GM19238 (cell line): ENCODE measurements at regions not wholly inside any gene's neighbourhood (a gene's known extent, or its start where the extent isn't known, plus 50 kb on each side); places are given as distances from the start of the nearest gene placed in this dataset.
"Not testable (repeated sequence)": the region's sequence is repeated elsewhere in the genome, so short reads cannot be mapped to it uniquely, and the experiment has no call there.

ENCODE experiments used
- DNase-seq: peaks from one replicate; pipeline ENCODE4 v3.0.0; 2011; ENCODE audit warnings: low spot score; ENCODE audit not compliant: insufficient read length

DNA sequence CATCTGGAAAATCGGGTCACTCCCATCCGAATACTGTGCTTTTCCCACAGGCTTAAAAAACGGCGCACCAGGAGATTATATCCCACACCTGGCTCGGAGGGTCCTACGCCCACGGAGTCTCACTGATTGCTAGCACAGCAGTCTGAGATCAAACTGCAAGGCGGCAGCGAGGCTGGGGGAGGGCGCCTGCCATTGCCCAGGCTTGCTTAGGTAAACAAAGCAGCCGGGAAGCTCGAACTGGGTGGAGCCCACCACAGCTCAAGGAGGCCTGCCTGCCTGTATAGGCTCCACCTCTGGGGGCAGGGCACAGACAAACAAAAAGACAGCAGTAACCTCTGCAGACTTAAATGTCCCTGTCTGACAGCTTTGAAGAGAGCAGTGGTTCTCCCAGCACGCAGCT lies 415.9 kb upstream of the HNRNPA3 start:
- DNase-seq: not testable (repeated sequence)

DNA sequence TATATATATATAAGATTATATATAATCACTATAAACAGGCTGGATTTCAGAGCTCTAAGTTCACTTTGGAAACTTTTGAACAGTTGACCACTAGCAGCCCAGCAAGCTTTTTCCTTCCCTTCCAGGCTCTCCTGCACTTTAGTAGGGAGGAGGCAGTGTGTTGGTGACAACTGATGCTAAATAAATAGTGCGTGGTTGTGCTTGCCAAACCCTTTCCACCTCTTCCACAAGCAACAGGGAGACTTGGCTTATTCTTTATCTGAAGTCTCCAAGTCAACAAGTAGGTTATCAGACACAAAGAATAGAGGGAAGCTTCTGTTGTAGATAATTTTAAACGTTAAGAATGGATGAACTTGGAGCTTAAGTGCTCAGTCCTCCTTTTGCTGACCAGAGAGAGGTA lies 408.2 kb upstream of the HNRNPA3 start:
- DNase-seq: no peak

DNA sequence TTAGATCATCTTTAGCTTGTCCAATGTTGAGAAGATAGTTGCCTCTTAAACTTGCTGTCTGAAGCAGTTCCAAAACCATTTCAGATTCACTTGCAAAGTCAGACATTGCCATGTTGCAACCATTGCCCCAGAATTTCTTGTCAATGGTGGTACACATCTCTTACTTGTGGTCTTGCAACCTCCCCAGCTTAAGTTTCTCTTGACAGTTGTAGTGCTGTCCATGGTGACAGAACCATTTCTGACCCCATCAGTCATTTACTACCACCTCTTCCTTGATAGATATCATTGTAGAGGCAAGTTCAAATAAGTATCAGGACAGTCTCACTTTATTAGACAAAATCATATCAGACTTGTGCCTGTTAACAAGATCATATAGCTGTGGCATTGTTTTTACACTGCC lies 407.2 kb upstream of the HNRNPA3 start:
- DNase-seq: no peak

- no peak for DNase-seq
These were observed 400.3 kb upstream of the HNRNPA3 start for GRCh38 chr2:176812246-176812775.

- DNase-seq: no peak
These were observed 399.4 kb upstream of the HNRNPA3 start for GRCh38 chr2:176813156-176813555.

- DNase-seq: no peak
These were observed 399.0 kb upstream of the HNRNPA3 start for GRCh38 chr2:176813621-176814049.

- DNase-seq: no peak
These were observed 398.3 kb upstream of the HNRNPA3 start for GRCh38 chr2:176814274-176814673.

DNA sequence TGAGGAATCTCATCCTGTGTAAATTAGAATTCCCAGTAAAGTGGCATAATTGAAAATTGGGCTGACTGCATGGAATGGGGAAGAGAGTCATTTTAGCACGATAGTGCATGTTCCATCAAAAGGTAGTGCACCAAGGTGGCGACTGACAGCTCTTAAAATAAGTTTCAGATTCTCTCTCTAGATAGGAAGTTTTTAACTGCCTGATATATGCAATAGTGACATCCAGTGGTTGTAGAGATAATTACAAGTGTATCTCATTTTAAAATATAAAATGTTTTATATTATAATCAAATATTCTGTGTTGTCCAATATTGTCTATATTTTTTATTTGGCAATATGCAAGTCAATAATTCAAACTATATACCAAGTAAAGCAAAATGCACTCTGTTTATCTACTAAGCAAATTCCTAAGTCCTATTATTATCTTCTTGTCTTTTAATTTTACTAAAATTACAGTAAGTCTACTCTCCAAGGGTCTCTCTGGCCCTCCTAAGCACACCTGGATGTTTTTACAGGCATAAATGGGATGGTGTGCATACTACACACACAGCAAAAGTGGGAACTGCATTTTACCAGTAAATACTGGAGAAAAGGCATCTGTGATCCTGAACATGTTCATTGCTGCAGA lies 397.7 kb upstream of the HNRNPA3 start:
- DNase-seq: peak; percentile 9

DNA sequence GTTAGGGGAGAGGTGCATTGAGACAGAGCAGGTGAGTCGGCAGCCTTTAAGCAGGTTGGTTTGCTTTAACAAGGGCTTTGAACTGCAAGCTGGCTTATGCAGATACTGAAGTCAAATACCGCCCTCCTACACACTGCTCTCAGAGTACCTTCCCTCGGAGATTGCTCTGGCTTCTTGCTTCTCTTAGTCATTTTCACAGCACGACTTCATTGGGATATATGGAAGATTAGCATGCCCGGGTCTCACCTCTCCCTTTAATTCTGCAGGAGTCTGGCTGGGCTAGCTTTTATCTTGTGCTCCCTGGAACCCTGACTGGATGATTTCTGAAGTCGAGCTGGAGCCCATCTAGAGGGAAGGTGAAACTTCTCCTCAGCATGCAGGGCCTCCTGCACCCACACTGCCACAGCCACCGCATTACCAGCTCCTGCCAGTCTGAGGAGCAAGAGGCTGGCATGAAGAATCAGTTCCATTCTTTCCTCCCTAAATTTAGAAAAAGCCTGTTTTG lies 395.5 kb upstream of the HNRNPA3 start:
- DNase-seq: no peak

DNA sequence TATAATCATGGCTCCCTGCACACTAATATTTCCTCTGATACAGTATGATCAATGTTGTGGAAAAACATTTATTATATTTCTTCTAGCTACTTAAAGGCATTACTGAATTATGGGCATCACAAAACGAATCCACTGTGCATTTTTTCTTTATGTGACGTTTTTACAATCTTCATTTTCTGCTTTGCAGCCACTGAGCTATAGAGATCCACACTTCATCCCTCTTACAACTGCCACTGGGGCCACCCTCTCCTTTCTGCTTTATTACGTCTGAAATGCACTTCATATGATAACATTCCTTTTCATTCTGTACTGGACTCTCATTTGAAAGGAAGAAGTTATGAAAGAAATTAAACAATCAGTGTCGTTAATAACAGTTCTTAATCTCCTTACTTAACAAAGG lies 394.5 kb upstream of the HNRNPA3 start:
- no peak for DNase-seq

GRCh38 chr2:176818617-176819016 lies 394.0 kb upstream of the HNRNPA3 start:
- DNase-seq: no peak

DNA sequence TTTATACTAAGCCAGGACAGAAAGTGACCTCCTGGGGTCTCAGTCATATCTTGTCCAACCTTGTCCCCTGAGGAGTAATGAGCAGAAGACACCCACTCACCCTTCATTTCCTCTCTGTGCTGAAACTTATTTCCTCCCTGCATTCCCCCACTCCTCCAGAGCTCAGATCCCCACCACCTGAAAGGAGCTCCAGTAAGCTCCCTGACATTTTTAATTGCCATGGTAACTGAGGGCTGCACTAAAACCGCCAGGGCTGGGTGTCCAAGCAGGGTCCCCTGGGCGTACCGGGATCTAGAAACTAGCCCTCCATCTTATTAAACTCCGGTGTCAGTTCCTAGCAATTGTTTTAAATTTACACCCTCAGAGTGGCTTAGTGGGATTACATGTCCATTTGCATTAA lies 393.3 kb upstream of the HNRNPA3 start:
- DNase-seq: no peak

GRCh38 chr2:176820371-176820932 lies 392.1 kb upstream of the HNRNPA3 start:
- DNase-seq: no peak

DNA sequence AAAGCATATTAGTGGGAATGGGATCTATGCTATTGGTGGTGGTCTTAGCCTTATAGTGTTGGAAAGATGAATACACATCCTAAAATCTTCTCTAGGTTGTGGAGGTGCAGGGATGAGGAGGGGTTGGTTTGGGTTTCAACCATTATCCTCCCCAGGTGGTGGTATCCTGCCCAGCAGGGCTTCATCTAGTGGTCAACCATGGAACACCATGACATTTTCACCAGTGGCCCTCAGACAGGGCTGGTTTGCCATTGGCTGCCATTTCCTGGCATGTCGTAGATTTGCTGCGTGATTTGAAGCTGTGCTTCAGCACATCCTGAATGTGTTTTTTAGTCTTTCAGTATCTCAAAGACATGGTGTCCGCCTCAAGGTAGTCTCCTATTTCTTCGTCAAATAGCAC lies 391.2 kb upstream of the HNRNPA3 start:
- DNase-seq: no peak

GRCh38 chr2:176822060-176822459 lies 390.5 kb upstream of the HNRNPA3 start:
- DNase-seq: no peak

DNA sequence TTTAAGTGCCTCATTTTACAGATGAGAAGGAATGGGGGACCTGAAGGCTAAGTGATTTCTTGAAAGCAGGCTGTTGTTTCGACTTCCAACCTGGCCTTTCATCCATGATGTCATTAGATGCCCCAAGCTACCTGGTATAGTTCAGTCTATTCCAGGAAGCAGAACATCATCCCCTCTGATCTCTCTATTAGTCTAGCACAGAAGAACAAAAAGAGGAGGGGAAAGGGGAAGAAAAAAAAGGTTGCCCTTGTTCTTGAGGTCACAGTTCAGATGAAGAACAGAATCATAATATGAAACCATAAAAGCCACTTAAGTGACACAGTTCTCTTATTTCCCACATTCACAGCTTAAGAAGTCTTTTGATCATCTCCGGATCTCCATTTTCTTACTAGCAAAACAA lies 386.2 kb upstream of the HNRNPA3 start:
- DNase-seq: no peak

GRCh38 chr2:176826984-176827668 lies 385.5 kb upstream of the HNRNPA3 start:
- DNase-seq: no peak

GRCh38 chr2:176830362-176830761 lies 382.2 kb upstream of the HNRNPA3 start:
- no peak for DNase-seq

DNA sequence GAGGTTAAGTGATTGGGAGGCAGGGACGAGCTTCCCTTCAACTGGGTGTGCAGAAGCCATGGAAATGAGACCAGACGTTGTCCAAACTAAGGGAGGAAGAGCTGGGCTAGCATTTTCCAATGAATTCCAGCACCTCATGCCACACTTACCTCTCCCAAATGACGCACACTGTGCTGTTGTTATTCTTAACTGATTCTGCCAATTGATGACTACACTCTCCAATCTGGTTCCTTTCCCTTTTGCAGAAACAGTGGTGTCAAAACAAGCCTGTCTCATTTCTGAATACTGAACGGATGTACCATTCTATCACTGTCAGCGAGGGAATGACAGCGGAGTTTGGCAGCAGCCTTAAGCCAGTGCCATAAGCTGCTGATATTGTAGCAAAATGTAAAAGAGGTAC lies 380.5 kb upstream of the HNRNPA3 start:
- DNase-seq: no peak

DNA sequence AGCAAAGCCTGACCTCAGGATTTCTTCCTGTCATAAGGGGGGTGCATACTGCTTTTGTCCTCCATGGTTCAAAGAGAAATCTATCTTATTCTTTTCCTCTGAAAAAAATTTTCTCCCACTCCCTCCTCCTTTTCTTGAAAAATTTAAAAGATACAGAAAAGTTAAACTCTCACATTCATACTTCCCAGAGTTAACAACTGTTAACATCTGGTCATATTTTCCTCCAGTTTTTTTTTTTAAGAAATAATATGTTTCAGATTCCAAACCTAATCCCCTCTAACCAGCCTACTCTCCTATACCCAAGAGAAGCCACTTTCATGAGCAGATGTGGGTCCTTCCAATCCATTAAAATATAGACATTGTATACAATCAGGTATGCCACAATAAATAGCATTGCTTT lies 378.9 kb upstream of the HNRNPA3 start:
- no peak for DNase-seq

- no peak for DNase-seq
These were observed 378.4 kb upstream of the HNRNPA3 start for GRCh38 chr2:176834226-176834625.

GRCh38 chr2:176843208-176843607 lies 369.4 kb upstream of the HNRNPA3 start:
- DNase-seq: no peak

GRCh38 chr2:176844461-176844860 lies 368.1 kb upstream of the HNRNPA3 start:
- no peak for DNase-seq
